HG02840 (cell line): ENCODE measurements at regions not wholly inside any gene's neighbourhood (a gene's known extent, or its start where the extent isn't known, plus 50 kb on each side); places are given as distances from the start of the nearest gene placed in this dataset.

Experiments
- ATAC-seq: cut with Tn5 transposase; IDR thresholded peaks from one replicate; pipeline ENCODE4 v1.9.1; 2021; ENCODE audit warnings: mild to moderate bottlenecking, moderate library complexity, moderate number of reproducible peaks; ENCODE audit not compliant: unreplicated experiment, low FRiP score

DNA sequence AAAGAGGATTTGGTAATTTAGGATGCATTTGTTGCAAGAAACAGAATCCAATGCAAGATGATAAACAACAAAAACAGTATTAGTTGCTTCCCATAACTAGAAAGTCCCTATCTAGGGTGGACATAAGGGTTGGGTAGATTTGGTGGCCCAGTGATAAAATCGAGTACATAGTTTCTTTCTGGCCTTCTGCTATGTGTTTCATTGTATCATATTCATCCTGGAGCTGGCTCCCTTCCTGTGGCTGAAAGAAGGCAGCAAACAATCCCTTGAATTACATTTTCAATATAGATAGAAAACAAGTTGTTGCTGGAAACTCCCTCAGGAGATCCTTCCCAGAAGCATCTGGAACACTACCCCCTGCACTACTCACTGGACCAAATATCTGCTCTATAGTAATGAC lies 135.1 kb downstream of the ID4 start:
- ATAC-seq, result no peak

DNA sequence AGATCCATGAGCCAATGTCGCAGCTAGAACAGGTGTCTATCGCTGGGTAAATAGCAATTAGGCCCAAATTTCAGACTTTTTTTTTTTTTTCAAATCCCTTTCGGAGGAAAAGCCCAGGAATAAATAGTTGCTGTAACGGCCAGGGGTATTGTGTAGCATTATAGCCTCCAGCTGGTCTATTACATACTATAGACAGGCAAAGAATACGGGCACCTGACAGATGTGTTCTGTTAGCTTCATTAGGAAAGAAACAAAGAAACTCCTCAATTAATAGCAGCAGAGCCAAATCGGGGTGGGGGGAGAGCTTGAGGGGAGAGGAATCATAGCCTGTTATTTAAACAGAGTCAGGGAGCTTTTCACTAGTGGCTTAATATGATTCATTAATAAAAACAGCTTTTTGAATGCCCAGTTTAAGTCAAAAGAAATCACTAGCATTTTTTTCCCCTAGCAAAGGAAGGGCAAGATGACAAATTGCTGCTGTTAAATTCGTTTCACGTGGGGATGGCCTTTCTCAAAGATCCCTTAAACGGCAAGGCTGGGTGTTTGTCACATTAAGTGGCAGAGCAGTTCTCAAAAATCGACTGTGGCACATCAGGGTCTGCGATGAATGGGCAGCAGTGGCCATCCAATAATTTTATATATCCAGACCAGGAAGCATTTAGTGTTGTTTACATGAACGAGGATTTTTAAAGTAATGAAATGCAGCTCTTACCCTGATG lies 139.4 kb downstream of the ID4 start:
- ATAC-seq, result no peak

DNA sequence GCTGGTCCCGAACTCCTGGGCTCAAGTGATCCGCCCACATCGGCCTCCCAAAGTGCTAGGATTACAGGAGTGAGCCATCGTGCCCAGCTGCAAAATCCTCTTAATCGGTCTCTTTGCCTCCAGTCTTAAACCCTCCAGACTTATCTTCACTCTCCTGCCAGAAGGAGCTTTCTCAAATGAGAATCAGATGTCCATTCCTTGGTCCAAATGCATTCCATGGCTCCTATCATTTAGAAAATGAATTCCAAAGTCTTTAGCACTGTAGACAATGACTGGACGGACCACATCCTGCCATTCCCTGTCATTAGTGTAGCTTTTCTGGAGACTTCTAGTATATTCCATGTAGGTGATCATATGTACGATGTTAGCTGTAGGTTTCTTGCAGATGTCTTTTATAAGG lies 141.9 kb downstream of the ID4 start:
- no peak for ATAC-seq

DNA sequence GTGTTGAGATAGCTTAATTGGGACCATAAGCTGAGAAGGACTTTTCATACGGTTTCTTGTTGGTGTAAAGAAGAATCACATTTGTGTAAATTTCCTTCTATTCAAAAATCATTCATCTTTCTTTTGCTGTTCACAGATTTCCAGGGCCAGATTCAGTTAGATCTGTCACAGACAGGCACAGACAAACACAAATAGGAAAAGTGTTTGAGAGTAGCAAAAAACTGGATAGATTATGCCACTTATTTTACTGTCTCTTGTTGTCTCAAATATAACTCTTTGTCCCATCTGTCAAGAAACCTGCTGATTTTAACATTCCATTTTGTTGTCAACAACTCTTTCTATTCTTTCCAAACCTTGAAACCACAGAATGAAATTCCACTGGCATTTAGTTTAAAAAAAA lies 142.8 kb downstream of the ID4 start:
- no peak for ATAC-seq

DNA sequence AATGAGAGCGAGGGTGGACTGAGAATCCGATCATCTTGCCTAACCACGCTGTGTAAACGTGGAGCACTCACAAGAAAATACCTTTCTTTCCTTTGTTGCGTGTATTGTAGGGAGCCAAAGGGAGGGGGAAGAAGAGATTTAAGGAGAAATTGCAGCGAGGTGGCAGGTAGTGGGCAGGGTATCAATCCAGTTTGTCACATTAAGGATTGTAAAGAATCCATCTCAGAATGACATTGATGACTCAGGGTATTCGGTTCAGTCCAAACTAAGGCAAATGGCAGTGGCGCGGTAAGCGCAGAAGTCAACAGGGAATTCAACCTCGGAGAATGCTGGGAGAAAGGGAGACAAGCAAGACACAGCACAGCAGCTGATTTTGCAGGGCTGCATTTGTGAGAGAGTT lies 146.2 kb downstream of the ID4 start:
- ATAC-seq, result no peak

DNA sequence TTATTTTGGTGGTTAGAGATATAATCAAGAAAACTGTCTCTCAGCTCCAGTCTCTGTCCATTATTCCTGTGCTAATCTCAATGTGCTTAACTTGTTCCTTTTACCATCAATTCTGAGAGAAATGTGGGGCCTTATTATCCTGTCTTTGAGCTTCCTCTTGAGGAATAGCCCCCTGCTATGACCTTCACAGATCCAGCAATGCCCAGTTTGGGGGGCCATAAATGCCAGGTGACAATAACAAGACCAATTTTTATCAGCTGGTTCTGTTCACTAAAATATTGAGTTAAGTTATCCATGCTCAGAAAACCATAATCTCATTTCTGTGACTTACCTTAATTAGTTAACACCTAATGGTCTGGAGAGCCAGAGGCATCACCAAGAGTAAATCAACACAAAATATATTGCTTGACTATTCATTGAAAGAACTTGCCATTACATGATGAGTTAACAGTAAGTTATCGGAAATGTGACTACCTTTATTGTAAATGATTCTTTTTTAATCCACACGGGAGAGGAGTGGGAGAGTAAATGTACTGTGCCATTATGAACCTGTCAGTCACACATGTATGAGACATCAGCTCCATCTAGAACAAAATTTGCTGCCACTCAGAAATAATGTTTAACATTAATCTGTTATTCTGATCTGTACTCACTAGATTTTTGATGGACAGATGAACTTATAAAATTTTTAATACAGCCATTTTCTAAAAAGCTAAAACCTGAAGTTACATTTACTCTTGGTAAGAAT lies 149.7 kb downstream of the ID4 start:
- no peak for ATAC-seq

DNA sequence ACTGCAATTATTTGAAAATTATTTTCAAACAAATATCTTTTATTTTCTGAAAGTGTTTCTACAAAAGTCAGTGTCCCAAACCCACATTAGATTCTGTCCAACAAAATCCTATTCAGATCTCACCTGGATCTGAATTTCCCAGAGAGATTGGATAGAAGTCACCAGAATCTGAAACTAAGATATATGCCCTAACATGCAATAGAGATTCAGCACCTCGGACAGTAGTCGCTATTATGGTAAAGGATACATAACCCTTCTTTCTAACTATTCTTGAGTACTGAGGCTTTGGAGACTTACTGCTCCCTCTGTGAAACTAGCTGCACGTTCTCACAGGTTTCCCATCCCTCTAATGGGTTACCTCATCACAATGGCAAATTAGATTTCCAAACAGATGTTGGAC lies 151.4 kb downstream of the ID4 start:
- no peak for ATAC-seq

DNA sequence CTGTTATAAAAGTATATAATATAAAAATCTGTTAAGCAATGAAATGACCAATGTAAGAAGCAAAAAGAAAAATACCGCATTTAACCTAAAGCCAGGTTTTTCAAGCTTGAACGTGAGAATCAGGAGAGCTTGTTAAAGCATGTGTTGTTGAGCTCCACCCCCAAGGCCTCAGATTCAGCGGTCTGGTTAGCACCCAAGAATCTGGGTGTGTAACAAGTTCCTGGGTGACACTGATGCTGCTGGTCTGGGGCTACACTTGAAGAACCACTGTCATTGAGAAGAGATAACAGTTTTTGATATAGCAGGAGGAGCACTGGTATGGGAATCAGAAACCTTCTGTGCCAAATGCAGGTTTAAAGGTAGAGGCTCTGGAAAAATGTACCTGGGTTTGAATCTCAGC lies 154.0 kb downstream of the ID4 start:
- ATAC-seq, result no peak

DNA sequence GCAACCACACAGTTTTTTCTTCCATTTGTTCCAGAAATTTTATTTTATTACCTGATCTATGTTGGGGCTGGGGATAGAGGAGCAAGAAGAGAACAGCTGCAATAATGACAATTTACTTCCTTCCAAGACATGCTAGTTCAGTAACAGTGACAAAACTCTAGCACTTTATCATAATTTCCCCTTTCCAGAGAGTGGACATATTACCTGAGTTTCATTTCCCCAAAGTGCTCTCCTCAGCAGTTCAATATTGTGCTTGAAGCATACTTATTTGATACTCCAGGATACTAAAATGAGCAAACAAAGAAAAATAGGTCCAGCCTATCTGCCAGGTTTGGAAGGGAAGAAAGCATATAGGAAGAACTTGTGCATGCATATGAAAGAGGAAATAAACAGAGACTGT lies 157.7 kb downstream of the ID4 start:
- ATAC-seq, result no peak

DNA sequence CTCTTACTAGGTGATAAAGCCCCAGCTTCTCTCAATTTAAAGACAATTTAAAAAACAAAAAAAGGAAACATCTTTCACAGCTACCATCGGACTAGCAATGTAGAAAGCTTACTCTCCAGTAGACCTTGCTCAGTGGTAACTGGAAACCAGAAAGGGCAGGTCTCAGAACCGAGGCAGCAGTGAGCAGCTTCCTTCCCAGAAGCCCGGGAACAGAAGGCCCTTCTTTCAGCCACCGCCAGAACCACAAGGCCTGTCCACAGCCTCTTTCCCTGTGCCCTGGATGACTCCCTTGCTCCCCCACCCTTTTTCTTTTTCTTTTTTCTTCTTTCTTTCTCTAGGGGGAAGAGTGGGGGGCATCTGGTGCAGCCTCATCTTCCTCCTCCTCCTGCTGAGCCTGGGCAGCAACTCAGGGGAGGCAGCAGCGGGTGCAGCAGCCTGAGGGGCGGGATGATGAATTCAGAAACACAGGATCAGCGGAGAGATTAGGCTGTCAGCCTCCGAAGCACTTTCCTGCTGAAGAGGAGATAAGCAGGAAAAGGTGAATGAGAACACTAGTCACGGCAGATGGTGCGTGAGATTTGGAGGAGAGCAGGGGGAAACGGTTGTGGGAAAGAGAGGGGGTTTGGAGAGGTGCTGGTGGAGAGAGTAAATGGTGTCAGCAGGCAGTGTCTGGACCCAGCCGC lies 158.5 kb downstream of the ID4 start:
- no peak for ATAC-seq

DNA sequence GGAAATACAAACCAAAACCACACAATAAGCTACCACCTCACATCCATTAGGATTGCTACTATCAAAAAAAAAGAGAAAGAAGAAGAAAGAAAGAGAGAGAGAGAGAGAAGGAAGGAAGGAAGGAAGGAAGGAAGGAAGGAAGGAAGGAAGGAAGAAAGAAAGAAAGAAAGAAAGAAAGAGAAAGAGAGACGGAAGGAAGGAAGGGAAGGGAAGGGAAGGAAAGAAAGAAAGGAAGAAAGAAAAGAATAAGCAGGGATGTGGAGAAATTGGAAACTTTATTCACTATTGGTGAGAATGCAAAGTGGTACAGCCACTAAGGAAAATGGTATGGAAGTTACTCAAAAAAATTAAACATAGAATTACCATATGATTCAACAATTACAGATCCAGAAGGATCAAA lies 159.9 kb downstream of the ID4 start:
- ATAC-seq, result no peak

DNA sequence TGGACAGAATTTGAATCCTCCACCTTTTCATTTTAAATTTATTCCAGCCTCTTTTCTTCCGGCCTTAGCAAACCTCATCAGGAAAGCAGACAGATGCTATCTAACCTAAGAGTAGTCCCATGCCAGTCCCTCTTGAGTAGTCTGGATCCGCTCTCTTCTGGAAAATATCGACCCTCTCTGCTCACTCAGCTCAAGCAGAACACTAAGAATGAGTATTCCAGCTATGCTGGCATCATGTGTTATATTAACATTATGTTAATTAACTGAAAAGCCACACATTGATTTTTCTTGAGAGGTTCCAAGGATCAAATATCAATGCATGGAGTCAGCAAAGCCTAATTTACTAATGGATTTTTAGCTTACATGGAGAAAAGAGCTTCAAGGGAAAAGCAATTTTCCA lies 161.4 kb downstream of the ID4 start:
- ATAC-seq, result no peak

DNA sequence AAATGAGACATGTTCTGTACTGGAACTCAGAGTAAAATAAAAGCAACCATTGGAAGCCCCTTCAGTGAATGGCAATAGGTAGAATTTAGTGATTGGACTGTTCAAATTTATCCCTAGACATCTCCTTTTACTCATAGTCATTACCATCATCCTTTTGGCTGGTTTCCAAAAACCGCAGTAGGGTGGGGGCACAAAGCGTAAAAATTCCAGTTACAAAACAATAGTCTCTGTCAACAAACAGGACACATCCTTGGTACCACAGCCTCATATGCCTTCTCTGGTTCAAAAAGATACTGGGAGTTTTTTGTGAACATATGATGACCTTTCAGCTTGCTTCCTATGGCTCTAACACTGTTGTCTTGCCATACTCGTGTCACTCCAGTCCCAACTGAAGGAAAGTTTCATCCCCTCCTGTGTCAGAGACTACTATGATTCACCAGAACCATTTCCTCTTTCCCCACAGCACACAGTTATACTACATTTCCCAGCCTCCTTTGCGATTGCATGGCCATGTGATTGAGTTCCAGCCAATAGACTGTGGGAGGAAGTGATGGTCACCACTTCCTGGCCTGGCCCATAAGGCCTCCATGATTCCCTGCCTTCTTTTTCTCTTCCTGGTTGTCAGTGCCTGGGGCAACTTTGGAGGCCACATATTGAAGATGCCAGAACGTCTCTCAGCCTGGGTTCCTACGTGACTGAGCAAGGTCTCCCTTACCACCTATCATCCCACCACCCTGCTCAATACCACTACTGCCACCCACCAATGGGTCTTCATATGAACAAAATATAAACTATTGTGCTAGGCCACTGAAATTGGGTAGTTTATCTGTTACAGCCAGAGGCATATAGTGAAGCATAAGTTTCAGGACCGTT lies 162.4 kb downstream of the ID4 start:
- ATAC-seq, result no peak

DNA sequence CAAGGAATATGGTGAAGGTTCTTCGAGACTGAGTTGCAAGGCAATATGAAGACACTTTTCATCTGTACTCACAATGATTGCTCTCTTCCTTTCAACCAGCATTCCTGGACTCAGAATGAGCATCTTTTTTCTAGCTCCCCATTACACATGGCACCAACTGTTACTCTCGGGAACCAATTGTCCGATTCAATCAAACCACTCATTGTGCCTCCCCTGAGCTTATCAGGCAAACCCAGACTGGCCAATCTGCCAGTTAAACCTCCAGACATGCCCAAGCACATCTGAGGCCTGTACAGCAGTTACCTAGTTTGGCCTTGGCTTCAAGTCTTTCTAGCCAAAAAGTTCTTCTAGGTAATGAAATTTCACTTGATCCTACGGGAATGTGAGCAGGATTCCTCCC lies 164.1 kb downstream of the ID4 start:
- no peak for ATAC-seq

DNA sequence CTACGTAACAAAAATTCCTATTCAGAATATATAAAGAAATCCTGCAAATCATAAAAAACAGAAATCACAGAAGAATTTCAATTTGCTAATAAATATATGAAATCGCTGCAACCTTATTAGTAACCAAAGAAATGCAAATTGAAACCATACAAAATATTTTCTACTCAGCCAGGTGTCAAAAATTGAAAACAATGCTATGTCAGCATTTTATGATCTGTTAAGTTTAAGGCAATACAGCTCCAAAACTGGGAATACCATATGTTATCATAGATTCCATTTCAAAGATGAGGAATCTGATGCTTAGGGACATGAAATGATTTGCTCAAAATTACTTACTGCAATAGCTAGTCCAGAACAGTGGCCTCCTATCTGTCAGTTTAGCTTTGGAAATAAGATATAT lies 168.9 kb downstream of the ID4 start:
- no peak for ATAC-seq

DNA sequence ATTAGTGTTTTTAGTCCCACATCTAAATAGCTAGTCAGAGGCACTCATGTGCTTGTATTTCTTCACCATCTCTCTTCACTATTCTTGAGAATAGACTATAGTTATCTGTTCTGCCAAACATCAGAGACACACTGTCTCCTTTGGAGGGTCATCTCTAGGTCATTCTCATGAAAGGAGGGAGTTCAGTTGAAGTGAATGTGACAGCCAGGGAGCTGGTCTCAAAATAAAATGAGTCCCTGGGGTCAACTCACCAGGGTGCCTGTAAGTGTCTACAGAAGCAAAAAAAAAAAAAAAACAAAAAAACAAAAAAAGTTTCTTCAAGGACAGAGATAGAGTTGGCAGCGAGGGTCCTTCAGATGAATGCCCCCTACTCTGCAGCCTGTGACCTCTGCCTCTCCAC lies 171.0 kb downstream of the ID4 start:
- no peak for ATAC-seq

DNA sequence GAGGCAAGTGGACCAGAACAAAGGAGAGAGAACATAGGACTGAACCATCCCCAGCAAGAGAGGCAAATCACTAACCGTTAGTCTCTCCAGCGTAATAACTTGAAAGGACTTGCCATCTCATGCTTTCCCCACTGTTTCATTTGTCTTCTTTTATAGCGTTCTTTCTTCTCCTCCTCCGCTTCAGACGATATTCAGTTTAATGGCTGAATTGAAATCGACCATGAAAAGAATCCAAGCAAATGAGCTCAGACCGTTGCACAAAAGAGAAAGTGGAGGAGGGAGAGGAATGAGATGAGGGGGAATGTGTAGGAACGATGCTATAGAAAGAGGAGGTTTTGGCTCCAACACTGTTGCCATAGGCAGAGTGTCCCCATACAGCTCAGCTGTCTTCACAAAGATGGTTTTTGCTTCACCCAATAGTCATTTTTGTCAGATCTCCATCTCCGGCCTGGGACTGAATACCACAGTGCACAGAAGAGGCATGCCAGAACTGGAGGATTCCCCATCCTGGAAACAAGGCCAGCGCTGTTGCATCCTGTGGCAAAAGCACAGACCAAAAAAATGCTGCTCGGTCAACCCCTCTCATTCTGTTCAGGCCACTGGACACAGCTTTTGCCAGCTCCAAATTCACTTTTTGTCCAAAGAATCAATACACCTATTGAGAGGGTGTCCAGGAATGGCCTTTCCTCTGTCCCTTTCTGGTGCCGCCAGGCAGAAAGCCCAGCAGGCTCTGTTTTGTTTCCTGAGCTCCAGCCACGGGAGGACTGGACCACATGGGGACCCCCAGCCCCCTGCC lies 176.1 kb downstream of the ID4 start:
- ATAC-seq, result no peak

DNA sequence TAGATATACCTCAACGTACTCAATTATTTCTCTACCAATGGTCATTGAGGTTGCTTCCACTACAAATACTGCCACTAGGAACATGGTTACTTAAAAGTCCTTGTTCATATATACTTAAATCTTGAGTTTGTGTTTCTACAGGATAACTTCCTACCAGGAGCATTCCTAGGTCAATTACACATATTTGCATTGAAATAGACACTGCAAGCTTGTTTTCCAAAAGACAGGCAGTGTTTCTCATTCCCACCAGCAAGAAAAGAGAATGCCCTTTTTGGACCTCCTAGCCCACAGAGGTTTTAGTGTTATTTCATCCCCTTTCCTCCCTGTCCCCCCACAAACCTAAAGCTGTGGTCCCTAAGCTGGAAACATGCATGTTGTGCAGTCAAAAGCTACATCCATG lies 177.3 kb downstream of the ID4 start:
- no peak for ATAC-seq

DNA sequence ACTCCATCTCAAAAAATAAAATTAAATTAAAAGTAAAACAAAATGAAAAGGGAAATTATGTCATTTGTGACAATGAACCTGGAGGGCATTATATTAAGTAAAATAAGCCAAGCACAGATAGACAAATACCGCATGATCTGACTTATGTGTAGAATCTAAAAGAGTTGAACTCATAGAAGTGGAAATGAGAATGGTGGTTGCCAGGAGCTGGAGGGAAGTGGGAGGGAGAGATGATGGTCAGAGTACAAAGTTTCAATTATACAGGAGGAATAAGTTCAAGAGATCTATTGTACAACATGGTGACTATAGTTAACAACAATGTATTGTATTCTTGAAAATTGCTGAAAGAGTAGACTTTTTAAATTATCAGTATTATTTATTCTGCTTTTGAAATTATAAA lies 183.4 kb downstream of the ID4 start:
- ATAC-seq, result no peak

DNA sequence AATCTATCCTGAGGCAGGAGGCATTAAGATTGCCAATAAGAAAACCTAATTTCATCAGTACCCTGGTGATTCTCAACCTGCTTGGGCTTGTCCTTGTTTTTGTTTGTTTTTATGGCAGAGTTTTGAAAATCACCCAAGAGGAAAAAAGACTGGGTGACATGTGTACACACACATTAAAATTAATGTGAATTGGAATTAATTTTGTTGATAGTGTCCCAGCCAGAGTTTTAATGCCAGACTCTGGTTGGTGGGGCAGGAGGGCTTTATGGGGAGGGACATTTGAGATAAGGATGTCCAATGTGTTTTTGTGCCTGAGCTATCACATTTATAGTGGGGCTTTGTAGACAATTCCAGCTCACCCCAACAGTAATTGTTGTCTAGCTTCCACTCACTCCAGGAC lies 184.6 kb downstream of the ID4 start:
- no peak for ATAC-seq
